ENCODE measurements at regions not wholly inside any gene's neighbourhood (a gene's known extent, or its start where the extent isn't known, plus 50 kb on each side); places are given as distances from the start of the nearest gene placed in this dataset.

- no peak for TF ChIP-seq CTCF (IDR thresholded peaks at IDR 0.05; ENCODE audit: low read depth, low read length)
- no peak overlapping the region for H3K4me3 ChIP-seq (replicated peaks in 1 of 2; ENCODE audit: low read depth in 2 of 2, low read length in 2 of 2)
- peak; percentile 21 to 51 for DNase-seq (ENCODE audit: low read depth in 2 of 2)
Measured at GRCh38 chr10:10126218-10126617, 891.5 kb upstream of the CELF2 start.

- H3K4me3 ChIP-seq (replicated peaks in 1 of 2; ENCODE audit: low read depth in 2 of 2, low read length in 2 of 2) = no peak overlapping the region
- no peak for TF ChIP-seq CTCF (IDR thresholded peaks at IDR 0.05; ENCODE audit: low read depth, low read length)
- DNase-seq (ENCODE audit: low read depth in 2 of 2) = peak; percentile 29 to 45
Measured at GRCh38 chr10:10128387-10128786, 889.3 kb upstream of the CELF2 start.

- no peak for TF ChIP-seq CTCF (IDR thresholded peaks at IDR 0.05; ENCODE audit: low read depth, low read length)
- no peak for DNase-seq (ENCODE audit: low read depth in 2 of 2)
- H3K4me3 ChIP-seq (replicated peaks in 1 of 2; ENCODE audit: low read depth in 2 of 2, low read length in 2 of 2) = no peak overlapping the region
Measured at GRCh38 chr10:10130686-10131085, 887.0 kb upstream of the CELF2 start.

GRCh38 chr10:10132009-10132408, 885.7 kb upstream of the CELF2 start:
- no peak for TF ChIP-seq CTCF (IDR thresholded peaks at IDR 0.05; ENCODE audit: low read depth, low read length)
- peak; percentile 12 to 21 for DNase-seq (ENCODE audit: low read depth in 2 of 2)

GRCh38 chr10:10133281-10133680, 884.4 kb upstream of the CELF2 start:
- TF ChIP-seq CTCF (IDR thresholded peaks at IDR 0.05; ENCODE audit: low read depth, low read length) = no peak
- no peak for DNase-seq (ENCODE audit: low read depth in 2 of 2)
- H3K4me3 ChIP-seq (replicated peaks in 1 of 2; ENCODE audit: low read depth in 2 of 2, low read length in 2 of 2) = no peak overlapping the region

More at GRCh38 chr10:10132009-10132408, 885.7 kb upstream of the CELF2 start:
- H3K4me3 ChIP-seq (replicated peaks in 1 of 2; ENCODE audit: low read depth in 2 of 2, low read length in 2 of 2) = no peak overlapping the region

- peak in 1 of 2 donors; percentile 17 for DNase-seq (ENCODE audit: low read depth in 2 of 2)
- no peak for TF ChIP-seq CTCF (IDR thresholded peaks at IDR 0.05; ENCODE audit: low read depth, low read length)
- H3K4me3 ChIP-seq (replicated peaks in 1 of 2; ENCODE audit: low read depth in 2 of 2, low read length in 2 of 2) = no peak overlapping the region
Measured at GRCh38 chr10:10138685-10139084, 879.0 kb upstream of the CELF2 start.

GRCh38 chr10:10141782-10142382, 875.8 kb upstream of the CELF2 start:
- H3K4me3 ChIP-seq (replicated peaks in 1 of 2; ENCODE audit: low read depth in 2 of 2, low read length in 2 of 2) = no peak overlapping the region
- DNase-seq (ENCODE audit: low read depth in 2 of 2) = no peak
- TF ChIP-seq CTCF (IDR thresholded peaks at IDR 0.05; ENCODE audit: low read depth, low read length) = no peak
